ENCODE measurements at regions not wholly inside any gene's neighbourhood (a gene's known extent, or its start where the extent isn't known, plus 50 kb on each side); places are given as distances from the start of the nearest gene placed in this dataset.

GRCh38 chrX:9180623-9181022, 146.7 kb upstream of the FAM9B start:
- POLR2A ChIA-PET (ENCODE audit: partially characterized antibody) = no interaction called here
- H3K4me2 ChIP-seq (ENCODE audit: insufficient read depth in 1 of 2, low read depth in 2 of 2, low read length in 2 of 2) = no peak overlapping the region
- H4K20me1 ChIP-seq (replicated peaks in 1 of 2; ENCODE audit: control insufficient read depth in 1 of 2, insufficient read depth in 2 of 2, low read length in 2 of 2) = no peaks in the 10 kb centered on the region
- no peak overlapping the region for H3K4me3 ChIP-seq (ENCODE audit: extremely low read depth in 1 of 4, insufficient read depth in 2 of 4, low read depth in 3 of 4, low read length in 4 of 4)
- no peak overlapping the region for H2AK5ac ChIP-seq (ENCODE audit: low read depth, low read length)
- H4K5ac ChIP-seq (ENCODE audit: insufficient read length, low read depth, low read length) = no peak overlapping the region
- H2BK120ac ChIP-seq (replicated peaks; ENCODE audit: low read depth, low read length) = no peak overlapping the region
- no peaks in the 10 kb centered on the region for H3K23me2 ChIP-seq (ENCODE audit: low read depth, low read length)
- H3K79me1 ChIP-seq (ENCODE audit: low read depth, low read length) = no peaks in the 10 kb centered on the region
- FAIRE-seq (peak; percentile 86), DNase-seq (ENCODE audit: low read depth in 1 of 2, low spot score in 2 of 2) (peak in 1 of 2 experiments; percentile 38)
- no peak overlapping the region for H3K18ac ChIP-seq (ENCODE audit: extremely low read depth, low read length)
- no peaks in the 10 kb centered on the region for H3K36me3 ChIP-seq (ENCODE audit: control insufficient read depth in 2 of 4, insufficient read depth in 4 of 4, low read length in 3 of 4)
- H4K8ac ChIP-seq (ENCODE audit: extremely low read depth, insufficient read depth, low read length) = no peak overlapping the region
- no peaks in the 10 kb centered on the region for H3K9me3 ChIP-seq (ENCODE audit: insufficient read depth in 2 of 2, low read depth in 1 of 2, low read length in 1 of 2)
- no peak overlapping the region for H2AFZ ChIP-seq (ENCODE audit: low read length)
- H2BK15ac ChIP-seq (ENCODE audit: low read length) = no peak overlapping the region
- H3K4ac ChIP-seq (replicated peaks; ENCODE audit: insufficient read length, low read depth, low read length) = no peak overlapping the region
- H2BK12ac ChIP-seq (ENCODE audit: low read depth, low read length) = no peak overlapping the region
- H3K27me3 ChIP-seq (replicated peaks in 1 of 4; ENCODE audit: control insufficient read depth in 3 of 4, extremely low read depth in 1 of 4, insufficient read depth in 3 of 4, low read length in 3 of 4) = no peaks in the 10 kb centered on the region
- no peak overlapping the region for H3K56ac ChIP-seq (replicated peaks; ENCODE audit: insufficient read length, low read depth, low read length)
- H2BK5ac ChIP-seq (ENCODE audit: low read depth, low read length) = no peak overlapping the region
- H3K23ac ChIP-seq (ENCODE audit: insufficient read length) = no peak overlapping the region
- WGBS, 2 experiments (ENCODE audit: extremely low coverage in 1 of 2, insufficient coverage in 1 of 2, insufficient read length in 1 of 2, insufficient replicate concordance in 2 of 2, low coverage in 1 of 2, low lambda C conversion rate in 2 of 2, missing lambda C conversion rate in 1 of 2) = 54% methylated on average over 3 of the region's 3 CpGs; no CpG with 5 or more reads in 1 of the 2 experiments
- no peak overlapping the region for H3K27ac ChIP-seq (ENCODE audit: low read depth, low read length)
- no peaks in the 10 kb centered on the region for H3K79me2 ChIP-seq (ENCODE audit: control insufficient read depth in 1 of 2, insufficient read depth in 2 of 2, low read length in 2 of 2)
- no peaks in the 10 kb centered on the region for H3K4me1 ChIP-seq (replicated peaks in 1 of 4; ENCODE audit: control insufficient read depth in 3 of 4, insufficient read depth in 4 of 4, low read length in 3 of 4)
- H3K9ac ChIP-seq (replicated peaks in 1 of 4; ENCODE audit: extremely low read depth in 1 of 4, low read depth in 3 of 4, low read length in 3 of 4) = no peak overlapping the region
- H3K14ac ChIP-seq (ENCODE audit: insufficient read length) = no peak overlapping the region
- CTCF ChIA-PET (ENCODE audit: partially characterized antibody) = interaction anchor here (0.6 to 1.8 kb wide), 10 partner anchors 8 to 211 kb away, joined by 3 to 9 read pairs (median 4); no protein-coding TSS in a partner anchor
- H4K91ac ChIP-seq (replicated peaks; ENCODE audit: insufficient read length, low read length) = no peak overlapping the region
- peak; percentile 69 to 80 for TF ChIP-seq RAD21 (IDR thresholded peaks at IDR 0.05 in 1 of 2, conservative IDR thresholded peaks at IDR 0.05 in 1 of 2; ENCODE audit: low read depth in 2 of 2, low read length in 2 of 2)
- TF ChIP-seq KDM5A (IDR thresholded peaks at IDR 0.05; ENCODE audit: low read length) = no peak
- TF ChIP-seq CTCF (IDR thresholded peaks at IDR 0.05; ENCODE audit: control extremely low read depth in 1 of 3, insufficient read depth in 1 of 3, low read depth in 1 of 3, low read length in 3 of 3) = peak; percentile 8 to 58 (median 47)
- TF ChIP-seq JUN (IDR thresholded peaks at IDR 0.05; ENCODE audit: low read depth, low read length) = no peak
- H2BK20ac ChIP-seq (ENCODE audit: low read length) = no peak overlapping the region
